ENCODE measurements at regions not wholly inside any gene's neighbourhood (a gene's known extent, or its start where the extent isn't known, plus 50 kb on each side); places are given as distances from the start of the nearest gene placed in this dataset.
"Not testable (repeated sequence)": the region's sequence is repeated elsewhere in the genome, so short reads cannot be mapped to it uniquely, and the experiment has no call there.

DNA sequence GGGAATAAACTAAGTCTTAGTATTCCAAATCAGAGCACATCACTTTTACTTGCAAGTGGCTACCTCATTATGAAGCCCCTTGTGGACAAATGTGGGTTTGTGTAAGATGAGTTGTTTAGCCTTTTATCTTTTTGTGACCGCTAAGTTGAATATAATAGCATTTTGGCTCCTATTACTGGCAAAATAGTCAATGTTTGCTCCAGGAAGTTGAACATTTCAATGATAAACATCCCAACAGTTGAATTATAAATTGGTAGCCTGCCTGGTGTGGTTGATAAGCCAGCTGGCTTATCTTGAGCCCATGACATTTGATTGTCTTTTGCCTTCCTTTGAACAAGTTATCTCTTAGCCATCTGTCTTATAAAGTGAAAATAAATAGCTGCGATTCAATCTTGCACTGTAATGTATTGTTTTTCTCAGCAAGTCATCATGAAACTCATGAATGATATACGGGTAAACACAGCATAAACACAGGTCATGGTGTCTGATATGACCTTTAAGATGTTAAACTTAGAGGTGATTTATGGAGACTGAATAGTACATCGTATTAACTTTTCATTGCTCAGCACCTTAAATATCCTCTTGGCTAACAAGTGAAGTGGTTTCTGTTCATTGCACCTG is 338.4 kb downstream of the SOCS6 start:
- no peak for DNase-seq (ENCODE audit: low spot score)
- no peak for FAIRE-seq

DNA sequence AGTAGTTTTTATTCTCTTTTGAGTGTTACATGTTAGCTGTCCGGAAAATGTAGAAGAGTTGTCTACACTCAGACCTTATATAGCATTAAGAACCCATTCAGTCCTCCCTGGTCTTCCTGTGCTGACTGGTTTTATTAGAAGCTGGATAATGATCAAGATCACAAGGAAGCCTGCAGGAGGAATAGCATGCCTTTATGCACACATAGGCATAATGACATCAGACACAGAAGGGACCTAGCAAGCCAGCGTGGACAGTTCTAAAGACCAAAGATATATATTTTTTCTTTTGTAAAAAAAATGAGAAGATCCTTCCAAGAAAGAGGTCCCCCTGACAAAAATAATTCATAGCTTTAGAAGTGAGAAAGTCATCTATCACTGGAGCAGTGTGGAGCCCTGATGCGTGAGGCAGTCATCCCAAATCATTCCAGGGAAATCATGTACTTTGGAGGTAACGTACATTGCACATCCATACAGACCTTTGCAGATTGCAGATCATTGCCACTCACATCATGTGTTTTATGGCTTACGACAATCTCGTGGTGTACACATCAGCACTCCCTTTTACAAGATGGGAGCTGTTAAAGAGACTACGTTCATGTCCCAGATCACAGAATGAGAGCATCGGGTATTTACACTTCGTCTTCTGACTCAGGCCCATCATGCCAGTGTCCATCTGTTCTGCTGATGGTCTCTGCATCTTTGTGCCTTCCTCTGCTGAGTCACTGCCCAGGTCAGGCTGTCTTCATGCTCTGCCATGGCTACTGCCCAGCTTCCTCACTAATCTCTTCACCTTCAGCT is 334.0 kb downstream of the SOCS6 start:
- FAIRE-seq (no peak), DNase-seq (ENCODE audit: low spot score) (no peak)

DNA sequence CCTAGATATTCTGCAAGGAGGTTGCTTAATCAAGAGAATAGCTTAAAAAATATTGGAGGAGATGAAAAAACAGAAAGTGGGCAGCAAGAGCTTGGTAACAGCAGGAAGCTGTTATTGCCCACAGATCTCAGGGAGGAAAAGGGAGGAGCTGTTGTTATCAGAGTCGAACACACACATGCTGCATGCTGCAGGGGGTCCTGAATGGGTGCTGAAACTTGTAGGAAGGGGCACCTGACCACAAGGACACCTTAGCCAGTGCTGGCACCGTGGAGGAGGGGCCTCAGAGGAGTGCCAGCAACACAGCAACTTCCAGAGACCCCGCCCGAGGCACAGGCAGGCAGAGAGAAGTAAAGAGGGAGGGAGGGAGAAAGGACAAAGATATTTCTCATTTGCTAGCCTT is 332.9 kb downstream of the SOCS6 start:
- no peak for DNase-seq (ENCODE audit: low spot score)
- no peak for FAIRE-seq

DNA sequence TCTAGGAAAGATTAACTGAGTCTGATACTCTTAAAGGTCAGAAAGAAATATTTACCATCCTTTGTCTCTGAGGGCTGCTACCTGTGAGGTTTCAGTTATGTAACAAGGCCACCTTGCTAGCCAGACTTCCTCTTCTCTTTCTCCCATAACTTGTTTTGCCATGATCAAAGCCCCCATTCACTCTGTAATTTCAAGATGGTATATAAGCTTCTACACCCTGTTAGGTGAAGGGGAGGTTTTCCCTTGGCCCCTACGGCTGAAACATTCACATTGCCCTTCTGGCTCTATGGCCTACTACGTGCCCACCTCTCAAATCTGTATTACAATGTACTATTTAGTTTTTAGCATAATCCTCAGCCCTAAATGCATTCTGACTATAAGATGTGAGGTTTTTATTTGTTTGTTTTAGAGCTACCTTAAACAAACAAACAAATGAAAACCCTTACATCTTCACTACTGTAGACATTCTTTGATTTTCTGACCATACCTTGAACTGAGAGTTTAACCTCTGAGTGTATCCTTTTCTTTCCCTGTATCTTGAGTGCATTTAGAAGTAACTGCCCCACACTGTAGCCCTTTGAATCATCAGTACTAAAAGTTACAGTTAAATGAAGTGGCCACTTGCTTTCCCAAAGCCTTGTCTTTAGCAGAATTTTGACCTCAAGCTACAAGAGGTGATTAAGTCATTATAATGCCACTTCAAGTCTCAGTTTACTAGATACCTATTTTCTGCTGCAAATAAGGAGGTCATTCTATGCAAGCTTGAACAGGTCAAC is 332.2 kb downstream of the SOCS6 start:
- DNase-seq (ENCODE audit: low spot score) (no peak), FAIRE-seq (no peak)

DNA sequence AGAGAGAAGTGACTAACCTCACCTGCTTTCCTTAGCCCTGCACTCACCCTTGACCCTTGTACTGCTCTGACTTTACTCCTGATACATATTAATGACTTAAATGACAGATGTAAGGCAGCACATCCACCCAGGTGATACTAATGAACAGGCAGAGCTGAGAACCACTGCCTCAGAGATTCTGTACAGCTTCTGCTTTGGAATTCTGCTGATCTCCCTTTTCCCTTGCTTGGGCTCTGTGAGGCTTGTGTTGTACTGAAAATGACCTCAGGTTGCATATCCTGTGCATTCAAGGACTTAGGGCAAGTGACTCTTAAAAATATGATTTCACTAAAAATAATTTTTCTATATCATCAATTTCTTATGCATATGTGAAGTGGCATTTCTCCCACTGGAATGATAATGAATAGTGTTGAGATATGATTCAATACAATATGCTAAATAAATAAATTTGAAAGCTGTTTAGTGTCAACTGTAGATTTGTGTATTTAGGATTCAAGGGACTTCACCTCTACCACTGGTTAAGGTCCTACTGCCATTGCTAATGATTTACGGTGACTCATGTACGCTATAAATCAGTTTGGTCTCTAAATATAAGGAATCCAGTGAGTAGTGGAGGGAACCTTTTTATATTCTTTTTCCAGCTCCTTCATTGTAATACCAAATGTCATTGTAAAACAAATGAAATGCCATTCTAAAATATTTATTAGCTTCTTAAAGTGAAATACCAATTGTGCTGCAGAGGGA is 328.3 kb downstream of the SOCS6 start:
- no peak for DNase-seq (ENCODE audit: low spot score)
- FAIRE-seq: no peak

DNA sequence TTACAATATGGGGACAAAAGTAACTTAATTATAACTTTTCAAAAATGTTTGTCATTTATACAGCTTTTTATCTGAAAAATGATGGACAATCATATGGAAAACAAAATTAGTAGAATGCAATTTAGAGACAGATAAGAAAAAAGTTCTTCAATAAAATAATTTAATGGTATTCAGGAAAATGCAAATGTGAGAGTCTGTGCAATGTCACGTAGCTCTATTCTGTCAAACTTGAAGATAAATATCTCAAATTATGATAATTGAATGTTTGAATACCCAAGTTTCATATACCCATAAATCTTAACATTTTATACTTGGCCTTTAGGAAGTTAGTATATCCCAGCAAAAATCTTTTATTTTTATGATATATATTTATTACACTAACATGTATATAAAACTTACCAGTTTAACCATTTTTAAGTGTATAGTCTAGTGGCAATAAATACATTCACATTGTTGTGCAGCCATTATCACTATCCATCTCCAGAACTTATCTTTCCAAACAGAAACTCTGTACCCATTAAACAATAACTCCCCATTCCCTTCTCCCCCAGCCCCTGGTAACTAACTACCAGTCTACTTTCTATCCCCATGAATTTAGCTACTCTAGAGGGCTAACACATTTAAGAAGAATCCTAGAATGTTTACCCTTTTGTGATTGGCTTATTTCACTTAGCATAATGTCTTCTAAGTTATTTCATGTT is 311.5 kb downstream of the SOCS6 start:
- no peak for DNase-seq (ENCODE audit: low spot score)
- FAIRE-seq: no peak

DNA sequence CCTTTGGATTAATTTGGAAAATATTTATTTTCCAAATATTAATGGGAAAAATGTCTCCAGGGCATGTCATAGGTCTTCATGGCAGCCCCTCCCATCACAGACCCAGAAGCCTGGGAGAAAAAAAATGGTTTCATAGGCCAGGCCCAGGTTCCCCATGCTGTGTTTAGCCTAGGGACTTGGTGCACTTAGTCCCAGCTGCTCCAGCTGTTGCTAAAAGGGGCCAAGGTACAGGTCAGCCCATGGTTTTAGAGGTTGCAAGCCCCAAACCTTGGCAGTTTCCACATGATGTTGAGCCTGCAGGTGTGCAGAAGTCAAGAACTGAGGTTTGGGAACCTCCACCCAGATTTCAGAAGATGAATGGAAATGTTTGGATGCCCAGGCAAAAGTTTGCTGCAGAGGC is 309.6 kb downstream of the SOCS6 start:
- FAIRE-seq (no peak), DNase-seq (ENCODE audit: low spot score) (no peak)

DNA sequence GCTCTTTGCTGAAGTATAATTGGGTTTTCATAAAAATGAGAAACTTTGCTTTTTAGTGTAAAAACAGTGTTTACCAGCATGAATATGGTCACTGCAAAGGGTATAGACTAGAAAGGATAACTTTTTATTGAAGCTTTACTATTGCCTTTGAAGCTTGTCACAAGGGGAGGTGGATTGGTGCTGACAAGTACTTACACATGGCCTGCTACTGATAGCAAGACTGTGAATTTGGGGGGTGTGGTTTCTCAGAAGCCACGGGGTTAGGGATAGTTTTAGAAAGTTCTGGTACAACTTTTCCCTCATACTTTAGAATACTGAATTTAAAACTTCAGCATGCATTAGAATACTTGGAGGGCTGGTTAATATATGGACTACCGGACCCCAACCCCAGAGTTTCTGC is 294.1 kb downstream of the SOCS6 start:
- FAIRE-seq (no peak), DNase-seq (ENCODE audit: low spot score) (no peak)

DNA sequence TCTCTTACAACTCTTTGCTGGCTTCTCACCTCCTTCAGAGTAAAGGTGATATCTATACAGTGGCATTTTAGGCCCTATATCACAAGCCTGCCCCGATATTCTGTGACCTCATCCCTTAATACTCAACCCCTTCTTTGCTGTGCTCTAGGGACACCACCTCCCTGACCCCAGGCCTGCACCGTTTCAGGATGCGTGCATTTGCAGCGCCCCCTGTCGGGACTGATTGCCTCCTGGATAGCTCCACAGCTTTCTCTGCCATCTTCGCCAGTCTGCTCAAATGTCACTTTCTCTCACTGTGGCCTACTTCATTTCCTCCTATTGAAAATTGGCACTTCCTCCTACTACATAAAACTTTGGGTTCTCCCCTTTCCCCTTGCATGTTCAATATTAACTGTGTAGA is 289.6 kb downstream of the SOCS6 start:
- no peak for FAIRE-seq
- DNase-seq (ENCODE audit: low spot score): no peak

DNA sequence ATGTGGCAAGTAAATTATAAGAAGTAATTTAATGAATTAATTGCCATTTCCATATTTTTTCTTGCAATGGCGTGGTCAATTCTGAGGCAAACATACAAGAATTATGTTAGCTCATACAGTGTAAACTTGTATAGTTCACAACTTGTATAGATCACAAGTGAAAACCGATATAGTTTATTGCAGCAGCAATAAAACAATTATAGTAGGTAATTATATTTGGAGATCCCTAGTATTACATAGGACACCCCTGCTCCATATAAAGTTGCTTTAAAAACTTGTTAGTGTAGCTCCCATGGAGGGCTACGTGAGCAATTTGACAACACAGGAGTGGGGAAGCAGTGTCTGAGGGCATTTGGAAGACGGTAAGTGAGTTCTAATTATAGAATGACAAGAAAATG is 288.2 kb downstream of the SOCS6 start:
- FAIRE-seq: no peak
- DNase-seq (ENCODE audit: low spot score): no peak

DNA sequence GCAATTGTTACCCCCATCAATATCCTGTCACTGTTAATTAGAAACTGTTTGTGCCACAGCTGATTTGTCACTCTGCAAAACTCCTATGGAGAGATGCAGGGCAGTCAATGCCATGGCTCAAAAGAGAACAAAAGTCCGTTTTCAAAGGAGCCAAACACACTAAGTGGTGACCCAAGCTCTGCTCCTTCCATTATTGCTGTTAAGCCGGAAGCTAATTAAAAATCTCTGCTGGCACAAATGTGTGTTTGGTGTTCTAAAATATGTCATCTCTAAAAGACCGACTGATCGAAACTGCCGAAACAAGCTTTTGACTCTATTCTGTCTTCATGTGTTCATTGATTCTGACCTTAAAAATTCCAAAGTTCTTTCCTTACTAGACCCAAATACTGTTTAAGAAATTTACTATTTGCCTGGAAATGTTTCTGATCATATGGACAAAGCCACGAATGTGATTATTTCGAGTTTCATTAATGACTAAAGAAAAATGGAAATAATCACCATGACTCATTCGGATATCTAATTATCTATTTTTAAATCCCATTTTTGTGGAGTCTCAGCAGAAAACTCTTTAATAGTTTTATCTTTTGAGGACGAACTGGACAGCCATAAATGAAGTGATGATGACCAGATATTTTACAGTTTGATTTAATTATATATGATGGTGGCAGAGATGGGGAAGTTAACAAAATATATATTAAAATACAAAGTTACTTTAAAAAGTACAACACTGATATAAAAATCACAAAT is 287.6 kb downstream of the SOCS6 start:
- FAIRE-seq: no peak
- no peak for DNase-seq (ENCODE audit: low spot score)

DNA sequence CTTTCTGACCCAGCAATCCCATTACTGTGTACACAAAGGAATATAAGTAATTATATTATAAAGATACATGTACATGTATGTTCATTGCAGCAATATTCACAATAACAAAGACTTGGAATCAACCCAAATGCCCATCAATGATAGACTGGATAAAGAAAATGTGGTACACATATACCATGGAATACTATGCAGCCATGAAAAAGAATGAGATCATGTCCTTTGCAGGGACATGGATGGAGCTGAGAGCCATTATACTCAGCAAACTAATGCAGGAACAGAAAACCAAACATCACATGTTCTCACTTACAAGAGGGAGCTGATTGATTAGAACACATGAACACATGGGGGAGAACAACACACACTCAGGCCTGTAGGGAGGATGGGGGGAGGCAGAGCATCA is 286.1 kb downstream of the SOCS6 start:
- not testable (repeated sequence) for DNase-seq (ENCODE audit: low spot score); FAIRE-seq

DNA sequence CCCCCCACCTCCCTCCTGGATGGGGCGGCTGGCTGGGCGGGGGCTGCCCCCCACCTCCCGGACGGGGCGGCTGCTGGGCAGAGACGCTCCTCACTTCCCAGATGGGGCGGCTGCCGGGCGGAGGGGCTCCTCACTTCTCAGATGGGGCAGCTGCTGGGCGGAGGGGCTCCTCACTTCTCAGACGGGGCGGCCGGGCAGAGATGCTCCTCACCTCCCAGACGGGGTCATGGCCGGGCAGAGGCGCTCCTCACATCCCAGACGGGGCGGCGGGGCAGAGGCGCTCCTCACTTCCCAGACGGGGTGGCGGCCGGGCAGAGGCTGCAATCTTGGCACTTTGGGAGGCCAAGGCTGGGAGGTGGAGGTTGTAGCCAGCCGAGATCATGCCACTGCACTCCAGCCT is 280.8 kb downstream of the SOCS6 start:
- DNase-seq (ENCODE audit: low spot score): not testable (repeated sequence)

DNA sequence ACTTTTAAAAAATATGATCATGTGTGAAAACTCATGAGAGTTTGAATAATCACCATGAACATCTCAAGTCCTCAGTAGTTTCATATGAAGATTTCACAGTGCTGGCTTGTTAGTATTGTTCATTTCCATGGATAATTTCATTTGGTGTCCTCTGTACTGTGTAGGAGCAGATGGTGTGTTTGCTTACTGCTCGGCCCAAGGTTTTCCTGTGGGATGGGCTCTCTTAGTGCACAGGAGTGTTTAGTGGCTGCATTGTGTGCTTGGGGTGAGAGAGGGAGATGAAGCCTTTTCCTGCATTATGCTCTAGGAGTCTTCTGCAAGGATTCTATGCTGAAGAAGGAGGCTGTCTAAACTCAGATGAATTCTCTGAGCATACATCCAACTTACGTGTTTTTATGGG is 270.6 kb downstream of the SOCS6 start:
- FAIRE-seq (no peak), DNase-seq (ENCODE audit: low spot score) (no peak)

More for the DNA sequence above, 280.8 kb downstream of the SOCS6 start:
- FAIRE-seq: not testable (repeated sequence)

DNA sequence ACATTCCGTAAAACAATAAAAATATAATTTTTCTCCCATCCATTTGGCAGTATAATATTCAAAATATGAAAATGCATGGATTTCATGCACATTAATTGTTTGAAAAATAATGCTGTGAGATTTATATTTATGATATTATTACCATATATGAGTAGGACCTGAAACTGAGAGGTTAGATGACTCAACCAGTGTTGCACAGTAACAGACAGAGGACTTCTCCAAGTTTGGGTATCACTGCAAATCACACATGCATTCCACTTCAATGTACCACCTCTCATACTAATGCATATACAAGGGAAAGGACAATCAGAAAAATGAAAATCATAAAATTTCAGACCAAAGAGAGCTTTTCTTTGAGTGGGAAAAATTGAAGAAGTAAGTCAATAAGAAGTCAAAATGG is 269.5 kb downstream of the SOCS6 start:
- no peak for DNase-seq (ENCODE audit: low spot score)
- no peak for FAIRE-seq

DNA sequence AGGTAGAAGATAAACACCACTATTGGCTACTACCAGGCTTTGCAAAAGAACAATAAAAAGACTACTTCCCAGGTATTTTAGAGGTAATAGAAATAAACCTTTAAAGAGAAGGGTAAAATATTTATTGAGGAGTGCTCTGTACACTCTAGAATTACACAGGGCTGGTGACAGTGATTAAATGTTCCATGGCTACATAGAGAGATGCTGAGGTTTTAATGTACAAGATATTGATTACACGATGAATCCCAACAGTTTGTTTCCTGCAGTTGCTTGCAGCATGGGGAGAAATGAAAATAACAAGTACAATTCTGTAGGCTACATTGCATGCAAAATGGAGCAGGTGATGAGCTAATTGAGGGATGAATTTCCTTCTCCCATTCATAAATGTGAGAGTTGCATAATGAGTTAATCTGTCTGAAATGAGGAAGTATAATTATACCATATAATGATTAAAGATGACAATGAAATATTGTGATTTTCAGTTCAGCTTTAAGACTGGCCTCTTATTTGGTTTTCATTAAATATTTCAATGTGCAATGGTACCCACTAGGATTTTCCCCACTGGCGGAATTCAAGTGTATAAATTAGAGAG is 266.1 kb downstream of the SOCS6 start:
- DNase-seq (ENCODE audit: low spot score) (no peak), FAIRE-seq (no peak)

DNA sequence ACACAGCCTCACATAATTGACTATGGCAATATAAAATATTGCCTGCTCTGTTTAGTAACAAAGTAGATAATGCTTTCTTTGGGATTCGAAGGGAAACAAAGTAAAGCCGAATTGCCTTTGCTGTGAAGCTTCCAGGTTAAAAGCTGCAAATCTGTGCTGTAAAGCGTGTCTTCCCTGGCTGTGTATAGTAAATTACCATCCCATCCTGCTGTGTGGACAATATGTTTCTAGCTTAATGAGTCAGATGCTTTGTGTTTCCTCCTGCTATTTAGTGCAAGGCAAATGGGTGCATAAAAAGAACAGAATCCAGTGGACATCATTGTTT is 265.1 kb downstream of the SOCS6 start:
- no peak for FAIRE-seq
- no peak for DNase-seq (ENCODE audit: low spot score)

DNA sequence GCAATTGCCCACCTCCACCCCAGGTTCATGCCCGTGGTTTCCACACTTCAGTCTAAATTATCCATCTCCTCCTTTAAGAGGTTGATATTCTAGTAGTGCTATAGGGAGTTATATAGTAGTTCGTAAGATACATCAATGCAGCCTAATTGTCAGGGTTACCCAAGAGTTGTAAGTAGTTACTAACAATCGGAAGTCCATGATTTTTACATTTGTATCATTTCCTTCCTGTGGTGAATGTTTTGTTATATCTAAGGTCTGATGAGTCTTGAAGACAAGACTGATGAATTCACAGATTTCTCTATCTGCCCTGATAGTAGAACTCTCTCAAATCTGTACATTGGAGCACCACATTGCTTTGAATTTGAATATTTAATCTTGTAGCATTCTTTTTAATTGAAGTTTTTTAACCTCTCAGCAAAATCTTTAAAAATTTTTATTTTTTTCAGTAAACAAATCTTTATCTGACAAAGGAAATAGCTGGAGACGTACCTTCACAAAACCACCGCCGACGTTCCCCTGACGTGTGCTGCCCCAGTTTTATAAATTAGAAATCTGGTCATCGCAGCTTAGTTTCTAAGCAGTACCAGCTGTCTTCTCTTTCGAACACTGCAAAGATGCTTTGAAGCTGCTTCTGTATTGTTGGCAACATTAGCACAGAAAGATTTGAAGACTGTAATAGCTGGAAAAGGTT is 264.5 kb downstream of the SOCS6 start:
- DNase-seq (ENCODE audit: low spot score) (no peak), FAIRE-seq (no peak)

DNA sequence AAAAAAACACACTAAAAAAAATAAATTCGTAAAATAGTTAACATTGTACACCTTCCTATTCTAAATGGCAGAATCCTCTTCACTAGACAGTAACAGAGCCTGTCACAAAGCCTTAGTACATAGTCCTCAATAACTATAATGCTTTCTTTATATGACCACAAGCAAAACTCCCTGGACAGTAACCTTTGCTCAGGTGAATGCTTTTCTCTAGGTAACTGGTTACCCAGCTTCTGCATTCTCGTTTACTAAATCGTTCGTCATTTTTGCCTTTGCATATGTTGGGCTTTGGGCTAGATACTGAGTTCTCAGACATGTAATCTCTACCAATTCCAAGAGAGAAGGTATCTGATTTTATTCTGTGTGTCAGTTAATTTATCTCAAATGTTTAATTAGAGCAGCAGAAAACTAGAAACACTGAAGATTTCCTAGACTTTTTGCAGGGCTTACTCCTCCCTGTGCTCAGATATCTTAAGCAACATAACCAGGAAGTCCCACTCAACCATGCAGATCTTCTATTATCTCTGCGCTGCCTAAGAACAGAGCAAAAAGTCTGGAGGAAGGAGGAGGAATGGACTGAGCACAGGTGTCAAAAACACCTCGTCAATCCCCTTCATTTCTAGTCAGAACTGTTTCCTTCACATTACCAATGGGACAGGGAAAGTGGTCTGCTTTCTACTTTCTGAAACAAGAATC is 247.7 kb downstream of the SOCS6 start:
- FAIRE-seq (no peak), DNase-seq (ENCODE audit: low spot score) (no peak)
